Renal cortical epithelial cell (primary cell): ENCODE measurements at regions not wholly inside any gene's neighbourhood (a gene's known extent, or its start where the extent isn't known, plus 50 kb on each side); places are given as distances from the start of the nearest gene placed in this dataset.
"Not testable (repeated sequence)": the region's sequence is repeated elsewhere in the genome, so short reads cannot be mapped to it uniquely, and the experiment has no call there.

Experiments
- DNase-seq: peaks from one replicate; pipeline ENCODE4 v3.0.0-alpha.2; 2011; ENCODE audit warnings: low read depth

- DNase-seq: no peak
Measured at GRCh38 chr20:56724241-56724757, 95.2 kb downstream of the TFAP2C start.

DNA sequence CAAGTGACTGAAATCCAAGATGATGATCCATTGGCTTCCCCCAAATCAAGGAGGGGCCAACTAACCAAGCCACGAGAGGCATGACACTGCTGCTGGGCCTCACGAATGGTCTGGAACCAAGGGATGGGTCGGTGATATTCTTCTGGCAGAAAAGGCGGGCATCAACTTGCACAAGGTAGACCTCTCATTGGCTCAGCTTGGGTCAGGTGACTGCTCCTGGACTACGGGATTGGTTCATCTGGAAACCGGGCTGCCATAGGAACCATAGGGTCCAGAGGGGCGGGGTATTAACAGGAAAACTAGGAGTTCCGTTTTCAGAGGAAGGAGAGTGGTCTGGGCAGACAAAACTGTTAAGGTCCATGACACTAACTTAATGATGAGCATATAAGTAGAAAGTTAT lies 100.9 kb downstream of the TFAP2C start:
- DNase-seq: no peak

GRCh38 chr20:56730996-56731395 lies 101.9 kb downstream of the TFAP2C start:
- DNase-seq: no peak

DNA sequence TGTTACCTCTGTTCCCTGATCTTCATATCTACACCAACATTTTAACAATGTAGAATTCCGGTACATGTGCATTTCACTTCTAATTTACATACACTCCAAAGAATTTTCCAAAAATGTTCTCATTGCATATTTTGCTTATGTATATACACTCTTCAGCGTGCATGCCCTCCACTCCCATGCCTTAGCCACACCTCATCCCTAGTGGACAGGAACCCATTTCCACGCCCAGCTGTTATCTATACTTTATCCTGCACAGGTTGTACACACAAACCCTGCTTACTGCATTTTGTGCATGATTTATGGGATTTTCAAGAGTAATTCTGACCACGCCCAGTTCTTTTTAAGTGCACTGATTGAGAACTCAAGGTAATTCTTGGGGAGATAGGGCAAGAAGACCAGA lies 102.4 kb downstream of the TFAP2C start:
- no peak for DNase-seq

GRCh38 chr20:56733967-56734366 lies 104.9 kb downstream of the TFAP2C start:
- no peak for DNase-seq

GRCh38 chr20:56735084-56735642 lies 106.1 kb downstream of the TFAP2C start:
- no peak for DNase-seq

GRCh38 chr20:56736285-56736857 lies 107.3 kb downstream of the TFAP2C start:
- DNase-seq: no peak

DNA sequence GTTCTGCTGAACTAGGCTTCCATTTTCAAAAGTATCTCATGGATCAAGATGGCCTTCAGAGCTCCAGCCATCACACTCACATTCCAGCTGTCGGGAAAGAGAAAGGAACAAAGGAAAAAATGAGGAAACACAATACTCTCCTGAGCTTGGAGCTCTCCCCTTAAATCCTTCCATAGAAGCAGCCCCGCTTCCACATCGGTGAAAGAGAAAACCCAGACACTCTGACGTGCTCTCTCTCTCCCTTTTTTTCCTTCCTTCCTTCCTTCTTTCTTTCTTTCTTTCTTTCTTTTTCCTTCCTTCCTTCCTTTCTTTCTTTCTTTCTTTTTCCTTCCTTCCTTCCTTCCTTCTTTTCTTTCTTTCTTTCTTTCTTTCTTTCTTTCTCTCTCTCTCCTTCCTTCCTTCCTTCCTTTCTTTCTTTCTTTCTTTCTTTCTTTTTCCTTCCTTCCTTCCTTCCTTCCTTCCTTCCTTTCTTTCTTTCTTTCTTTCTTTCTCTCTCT lies 115.3 kb downstream of the TFAP2C start:
- DNase-seq: not testable (repeated sequence)

- DNase-seq: no peak
Measured at GRCh38 chr20:56748476-56749377, 119.6 kb downstream of the TFAP2C start.

DNA sequence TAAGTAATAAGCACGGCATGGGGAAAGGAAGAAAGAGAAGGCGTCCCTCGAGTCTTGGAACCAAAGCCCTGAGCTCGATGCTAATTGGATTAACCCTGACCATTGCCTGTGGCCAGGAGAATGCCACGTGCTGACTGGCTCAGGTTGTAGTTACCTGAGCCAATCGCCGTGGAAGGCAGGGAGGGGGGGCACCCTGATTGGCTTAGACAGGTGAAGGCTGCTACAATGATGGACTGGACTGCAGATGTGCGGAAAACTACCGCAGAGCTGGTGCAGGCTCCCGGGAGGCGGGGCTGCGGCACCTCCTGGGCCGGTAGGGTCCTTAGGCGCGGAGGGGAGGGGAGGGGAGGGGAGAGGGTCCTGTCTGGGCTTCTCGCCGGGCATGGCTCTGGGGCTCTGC lies 121.3 kb downstream of the TFAP2C start:
- no peak for DNase-seq

DNA sequence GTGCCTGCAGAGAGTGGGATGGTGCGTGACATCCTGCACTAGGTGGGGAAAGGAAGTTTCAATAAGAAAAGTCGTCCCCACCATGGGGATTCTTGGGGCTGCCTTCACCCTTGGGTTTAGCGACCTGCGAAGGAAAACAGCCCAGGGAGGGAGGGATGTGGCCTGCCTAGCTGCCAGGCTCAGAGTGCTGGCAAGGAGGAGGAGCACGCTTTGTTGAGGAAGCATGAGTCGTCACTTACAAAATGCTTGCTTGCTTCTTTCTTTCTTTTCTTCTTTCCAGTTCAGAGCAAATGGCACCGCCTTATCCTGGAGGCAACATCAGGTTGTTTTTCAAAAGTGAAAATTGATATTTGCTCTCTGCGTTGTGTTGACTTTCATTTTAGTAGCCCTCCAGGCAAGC lies 123.2 kb downstream of the TFAP2C start:
- DNase-seq: no peak

- DNase-seq: no peak
Measured at GRCh38 chr20:56755201-56755600, 126.1 kb downstream of the TFAP2C start.

GRCh38 chr20:56756658-56757057 lies 127.6 kb downstream of the TFAP2C start:
- not testable (repeated sequence) for DNase-seq

DNA sequence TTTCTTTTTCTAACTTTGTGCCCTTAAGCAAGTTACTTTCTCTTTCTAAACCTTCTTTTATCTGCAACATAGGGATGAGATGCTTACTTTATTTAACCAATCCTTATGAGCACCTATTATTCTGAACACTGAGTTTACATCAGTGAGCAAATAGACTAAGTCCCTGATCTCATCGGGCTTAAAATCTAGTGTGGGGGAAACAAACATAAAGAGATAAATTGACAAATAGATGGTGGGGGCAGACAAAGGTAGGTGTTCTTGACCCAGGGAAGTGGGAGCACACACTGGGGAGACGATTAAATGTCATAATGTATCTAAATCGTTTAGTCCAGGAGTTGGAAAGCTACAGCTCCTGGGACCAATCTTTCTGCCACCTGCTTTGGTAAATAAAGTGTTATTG lies 129.6 kb downstream of the TFAP2C start:
- DNase-seq: no peak

GRCh38 chr20:56759741-56760278 lies 130.7 kb downstream of the TFAP2C start:
- no peak for DNase-seq

GRCh38 chr20:56760610-56761009 lies 131.5 kb downstream of the TFAP2C start:
- no peak for DNase-seq

- DNase-seq: no peak
Measured at GRCh38 chr20:56761393-56761792, 132.3 kb downstream of the TFAP2C start.

DNA sequence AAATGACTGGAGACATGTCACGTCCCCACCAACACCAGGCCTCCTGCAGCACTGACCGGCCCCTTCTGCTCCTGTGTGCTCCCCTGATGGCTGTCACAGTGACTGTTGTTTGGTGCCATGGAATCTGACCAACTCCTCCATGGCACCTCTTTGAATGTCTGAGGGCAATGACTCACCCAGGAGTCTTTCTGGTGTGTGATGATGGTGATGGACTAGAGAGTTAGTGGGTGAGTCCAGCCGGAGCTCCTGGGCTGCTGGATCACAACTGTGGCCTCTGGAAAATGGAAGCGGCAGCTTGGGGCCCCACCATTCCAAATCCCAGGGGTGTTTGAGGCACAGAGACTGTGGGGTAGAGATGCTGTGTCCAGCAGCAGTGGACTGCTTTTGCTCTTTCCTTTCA lies 133.3 kb downstream of the TFAP2C start:
- DNase-seq: no peak

DNA sequence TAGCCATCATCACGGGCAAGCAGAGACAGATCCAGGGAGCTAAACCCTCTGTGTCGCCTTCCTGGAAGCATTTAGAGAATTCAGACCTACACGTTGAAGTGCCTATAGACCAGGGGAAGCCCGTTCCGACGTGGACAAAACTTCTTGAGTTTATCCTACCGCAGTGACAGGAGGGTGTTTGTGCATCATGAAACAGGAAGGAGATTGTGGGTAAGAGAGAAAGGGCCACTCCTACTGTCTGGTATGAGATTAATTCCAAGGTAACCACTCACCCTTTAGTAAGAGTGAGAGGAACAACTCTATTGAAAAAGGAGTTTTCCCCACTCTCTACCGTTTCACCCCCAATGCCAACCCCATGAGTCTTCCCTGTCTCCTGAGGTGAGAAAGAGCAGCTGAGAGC lies 133.7 kb downstream of the TFAP2C start:
- DNase-seq: no peak

GRCh38 chr20:56764671-56765070 lies 135.6 kb downstream of the TFAP2C start:
- no peak for DNase-seq

DNA sequence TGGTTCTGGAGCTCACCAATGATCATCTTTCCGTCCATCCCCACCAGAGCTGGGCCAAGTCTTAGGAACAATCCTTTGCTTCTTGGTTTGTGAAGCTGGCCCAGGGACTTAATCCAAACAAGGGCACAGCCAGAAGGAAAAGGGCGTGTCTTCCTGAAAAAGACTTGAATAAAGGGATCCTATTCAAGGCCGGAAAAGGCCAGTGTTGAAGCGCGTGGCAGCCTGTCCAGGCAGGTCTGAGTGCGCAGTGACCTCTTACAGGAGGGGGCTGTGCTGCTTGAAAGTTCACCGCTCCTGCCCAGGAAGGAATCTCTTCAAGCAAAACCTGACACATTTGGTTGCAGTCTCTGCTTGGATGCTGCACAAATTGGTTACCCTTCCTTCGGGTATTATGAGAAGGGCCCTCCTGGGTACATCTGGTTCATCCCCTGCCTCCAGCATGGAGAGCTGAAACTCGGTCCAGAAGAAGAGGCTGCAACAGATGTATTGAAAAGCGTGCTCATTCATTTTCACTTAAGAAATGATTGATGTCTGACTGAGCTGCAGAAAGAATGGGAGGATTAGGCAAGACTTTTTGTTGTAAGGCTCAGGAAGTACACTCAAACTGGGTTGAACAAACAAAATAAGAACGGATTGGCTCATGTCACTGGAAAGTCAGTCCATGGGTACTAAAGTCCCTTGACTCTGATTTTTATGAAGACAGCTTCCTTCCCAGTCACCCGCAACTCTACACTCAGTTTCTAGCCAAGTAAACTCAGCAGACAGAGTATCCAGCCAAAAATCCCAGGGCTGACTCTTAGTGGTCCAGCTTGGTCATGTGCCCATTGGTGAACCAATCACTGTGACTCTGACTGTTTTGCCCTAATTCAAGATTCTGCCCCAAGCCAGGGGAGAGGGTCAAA lies 136.3 kb downstream of the TFAP2C start:
- no peak for DNase-seq
